GM21723 (cell line): ENCODE measurements at regions not wholly inside any gene's neighbourhood (a gene's known extent, or its start where the extent isn't known, plus 50 kb on each side); places are given as distances from the start of the nearest gene placed in this dataset.

Experiments
- ATAC-seq: cut with Tn5 transposase; IDR thresholded peaks from one replicate; pipeline ENCODE4 v1.9.1; 2021; ENCODE audit warnings: mild to moderate bottlenecking, moderate library complexity; ENCODE audit not compliant: unreplicated experiment

DNA sequence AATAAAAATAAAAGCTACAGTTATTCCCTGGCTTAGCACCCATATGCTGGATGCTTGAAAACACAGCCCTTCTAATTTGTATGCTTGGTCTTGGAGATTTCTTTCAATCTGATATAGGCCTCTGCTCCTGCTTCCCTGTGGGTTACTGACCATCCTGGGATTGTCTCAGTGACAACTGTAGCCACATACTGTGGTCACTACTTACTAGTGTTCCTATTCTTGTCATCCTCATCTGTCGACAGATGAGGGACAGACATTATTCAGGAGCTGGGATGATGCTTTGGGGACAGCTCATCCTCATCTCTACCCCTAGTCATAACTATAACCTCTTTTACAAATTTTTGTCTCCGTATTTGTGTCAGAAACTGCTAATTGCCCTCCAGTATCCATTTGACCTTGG, 388.9 kb upstream of the MAP3K7 start:
- no peak for ATAC-seq

DNA sequence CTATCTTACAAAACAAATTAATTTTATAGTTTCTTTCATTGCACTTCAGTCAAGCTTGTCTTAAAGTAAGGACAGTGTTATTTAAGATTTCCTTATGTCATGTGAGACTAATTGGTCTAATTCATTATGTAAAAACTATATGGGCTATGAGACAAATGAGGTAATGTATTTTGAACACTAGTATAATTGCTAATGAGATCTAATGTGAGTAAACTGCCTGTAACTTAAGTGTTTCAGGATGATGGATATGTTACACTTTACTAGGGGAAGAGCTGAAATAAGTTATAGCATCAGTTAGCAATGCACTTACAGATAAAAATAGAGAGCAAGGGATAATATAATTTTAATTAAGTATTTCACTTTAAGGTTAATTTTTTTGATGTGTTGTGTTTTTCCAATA, 386.3 kb upstream of the MAP3K7 start:
- no peak for ATAC-seq

- no peak for ATAC-seq
Observed at GRCh38 chr6:90970672-90971071, 383.8 kb upstream of the MAP3K7 start.

DNA sequence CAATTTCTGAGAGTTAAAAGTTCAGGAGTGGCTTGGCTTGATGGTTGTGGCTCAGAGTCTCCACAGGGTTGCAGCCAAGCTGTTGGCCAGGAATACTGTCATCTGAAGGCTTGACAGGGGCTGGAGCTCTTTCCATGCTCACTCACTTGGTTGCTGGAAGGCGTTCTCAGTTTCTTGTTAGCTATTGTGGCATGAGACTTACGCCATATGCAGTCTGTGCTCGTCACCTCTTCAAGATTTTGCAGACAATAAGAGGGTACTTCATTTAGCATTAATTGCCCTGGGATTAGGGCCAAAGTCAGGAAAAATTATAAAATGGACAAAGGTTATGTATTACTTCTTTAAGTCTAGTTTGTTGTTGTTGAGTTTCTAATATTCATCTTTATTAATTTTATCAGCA, 380.6 kb upstream of the MAP3K7 start:
- no peak for ATAC-seq

GRCh38 chr6:90960324-90960723, 373.5 kb upstream of the MAP3K7 start:
- ATAC-seq = no peak

DNA sequence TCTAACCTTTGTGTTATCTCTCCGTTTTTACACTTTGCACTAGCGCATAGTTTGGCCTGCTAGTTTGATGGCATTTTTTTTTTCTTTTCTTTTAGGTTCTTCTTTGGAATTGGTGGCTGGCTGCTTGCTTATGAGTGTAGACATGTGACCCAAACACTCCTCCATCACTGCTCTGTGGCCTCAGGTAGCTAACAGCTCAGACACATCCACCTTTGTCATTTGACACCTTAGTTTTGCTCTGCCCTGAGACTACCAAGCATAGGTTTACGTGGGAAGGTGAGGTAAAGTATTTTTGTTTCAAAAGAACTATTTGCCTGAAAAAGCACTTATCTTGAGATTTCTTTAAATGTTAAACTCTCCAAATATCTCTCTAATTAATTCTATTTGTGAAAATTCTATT, 368.4 kb upstream of the MAP3K7 start:
- ATAC-seq = no peak

DNA sequence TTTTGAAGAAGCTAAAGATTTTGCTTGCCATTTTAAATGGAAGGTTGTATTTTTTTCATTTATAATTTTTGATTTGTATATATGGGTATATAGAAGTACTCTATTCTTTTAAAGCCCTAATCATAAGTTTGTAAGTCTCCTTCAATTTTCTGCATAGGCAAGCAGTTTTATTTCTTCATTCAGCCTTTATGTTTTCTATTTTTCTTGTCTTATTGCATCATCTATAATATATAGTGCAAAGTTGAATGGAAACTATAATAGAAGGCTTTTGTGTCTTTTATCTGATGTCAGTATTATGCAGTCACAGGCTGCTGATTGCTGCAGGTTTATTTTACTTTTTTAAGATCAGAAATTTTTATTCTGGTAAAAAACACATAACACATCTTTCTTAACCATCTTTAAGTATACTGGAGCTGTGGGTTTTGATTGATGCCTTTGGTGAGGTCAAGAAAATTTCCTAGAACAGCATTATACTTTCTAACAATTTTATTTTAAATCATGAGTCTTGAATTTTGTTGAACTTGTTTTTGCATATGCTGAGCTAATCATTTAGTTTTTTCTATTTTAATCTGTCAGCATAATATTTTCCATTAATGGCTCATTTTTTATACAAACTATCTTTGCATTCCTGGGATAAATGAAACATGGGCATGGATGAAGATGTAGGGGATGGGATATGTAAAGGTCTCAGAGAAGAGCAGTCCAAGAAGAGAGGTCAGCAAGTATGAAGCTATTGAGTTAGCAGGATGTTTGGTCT, 366.7 kb upstream of the MAP3K7 start:
- no peak for ATAC-seq

DNA sequence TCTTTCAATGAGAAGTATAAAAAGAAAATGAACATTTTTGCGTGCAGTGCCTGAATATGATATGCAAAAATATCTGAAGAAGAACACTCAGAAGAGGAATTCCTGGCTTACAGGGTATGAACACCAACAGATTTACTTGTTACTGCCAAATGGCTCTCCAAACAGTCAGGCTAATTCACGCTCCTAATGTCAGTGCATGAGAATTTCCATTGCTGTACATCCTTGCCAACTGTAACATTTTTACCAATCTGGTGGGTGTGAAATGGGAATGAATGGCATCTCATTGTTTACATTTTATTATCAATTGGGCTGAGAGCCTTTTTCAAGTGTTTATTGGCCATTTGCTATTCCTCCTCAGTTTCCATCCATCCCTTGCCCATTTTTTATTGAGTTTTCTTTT, 365.3 kb upstream of the MAP3K7 start:
- ATAC-seq = no peak

DNA sequence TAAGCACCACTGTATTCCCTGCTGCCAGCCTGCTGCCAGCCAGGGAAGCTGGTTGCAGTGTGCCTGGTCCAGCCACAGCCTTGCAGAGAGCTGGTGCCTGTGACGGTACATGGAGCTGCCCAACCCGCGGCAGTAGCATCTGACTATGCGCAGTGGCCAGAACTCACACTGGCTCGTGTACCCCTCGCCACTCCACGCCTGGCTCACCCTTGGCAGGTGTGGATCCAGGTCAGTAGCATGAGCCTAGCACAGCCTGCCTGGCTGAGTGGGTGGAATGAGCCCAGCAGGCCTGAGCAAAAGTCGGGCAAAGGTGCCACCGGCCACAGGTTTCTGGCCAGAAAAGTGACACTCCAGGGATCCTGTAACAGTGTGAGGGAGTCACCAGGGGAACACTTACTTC, 361.7 kb upstream of the MAP3K7 start:
- no peak for ATAC-seq

- ATAC-seq = no peak
Observed at GRCh38 chr6:90947184-90948064, 360.6 kb upstream of the MAP3K7 start.

DNA sequence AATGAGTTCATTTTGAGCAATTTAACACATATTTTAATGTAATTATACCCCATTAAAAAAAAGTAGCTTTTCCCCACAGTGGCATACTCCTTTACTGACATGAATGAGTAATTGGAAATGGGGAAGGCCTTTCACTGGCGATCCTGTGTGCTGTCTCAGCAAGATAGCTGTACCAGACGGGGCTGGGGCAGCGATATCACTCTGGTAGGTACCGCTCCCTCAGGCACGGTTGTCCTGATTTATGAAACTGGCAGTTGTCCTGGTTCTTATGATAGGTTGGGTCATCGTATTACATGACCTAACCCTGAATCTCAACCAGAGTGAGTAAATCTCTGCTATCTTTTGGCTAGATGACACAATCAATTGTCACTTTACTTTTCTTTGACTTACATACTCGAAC, 355.0 kb upstream of the MAP3K7 start:
- ATAC-seq = no peak

- ATAC-seq = peak; percentile 96
Observed at GRCh38 chr6:90940812-90941481, 354.1 kb upstream of the MAP3K7 start.

DNA sequence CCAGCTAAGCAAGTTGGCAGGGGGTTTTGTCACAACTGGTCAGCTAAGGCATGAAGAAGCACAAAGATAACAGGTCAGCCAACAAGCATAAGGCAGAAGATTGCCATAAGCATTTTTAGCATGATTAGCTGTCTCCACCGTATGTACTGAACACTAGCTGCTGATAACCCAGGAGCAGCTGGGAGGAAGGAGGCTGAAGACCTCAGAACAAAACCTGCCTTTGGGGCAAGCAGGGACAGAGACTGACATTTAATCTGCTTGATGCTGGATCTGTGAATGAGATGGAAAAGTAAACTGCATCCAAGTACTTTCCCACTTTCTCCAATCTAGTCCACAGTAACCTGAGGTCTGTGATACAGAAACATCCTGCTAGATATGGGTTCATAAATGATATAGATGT, 353.0 kb upstream of the MAP3K7 start:
- no peak for ATAC-seq

DNA sequence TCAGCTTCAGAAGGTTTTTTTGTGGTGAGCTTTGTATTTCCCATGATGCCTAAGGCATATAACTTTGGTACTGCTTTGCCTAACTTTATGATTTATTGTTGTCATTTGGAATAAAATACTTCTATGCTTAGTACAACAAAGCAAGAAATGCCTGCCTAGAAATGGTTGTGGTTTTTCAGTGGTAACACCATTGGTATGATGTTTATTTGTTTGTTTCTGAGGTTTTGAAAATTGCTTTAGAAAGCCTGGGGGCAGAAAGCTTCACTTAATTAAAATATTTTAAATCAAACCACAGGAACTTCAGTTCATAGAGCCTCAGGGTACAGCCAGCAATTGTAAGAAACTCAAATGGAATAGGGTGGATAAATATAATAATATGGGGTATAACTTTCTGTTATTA, 351.2 kb upstream of the MAP3K7 start:
- no peak for ATAC-seq

DNA sequence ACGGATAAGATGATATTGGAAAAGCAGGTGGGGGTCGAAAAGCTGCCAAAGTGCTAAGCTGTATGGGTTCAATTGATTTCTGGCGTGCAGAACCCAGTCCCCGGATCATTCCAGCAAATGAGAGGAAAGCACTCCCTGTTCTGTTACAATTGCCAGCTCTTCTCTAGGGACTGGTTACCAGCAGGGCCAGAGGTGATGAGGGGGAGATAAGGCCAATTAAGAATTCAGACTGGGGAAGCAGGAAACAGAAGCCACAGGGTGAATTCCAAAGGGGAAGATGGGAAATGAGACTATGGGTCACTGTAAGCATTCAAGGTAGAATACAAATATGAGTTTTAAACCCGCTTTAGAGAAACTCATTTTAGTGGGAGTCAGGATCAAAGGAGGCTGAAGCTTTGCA, 349.4 kb upstream of the MAP3K7 start:
- no peak for ATAC-seq

- ATAC-seq = no peak
Observed at GRCh38 chr6:90934966-90935365, 348.1 kb upstream of the MAP3K7 start.

DNA sequence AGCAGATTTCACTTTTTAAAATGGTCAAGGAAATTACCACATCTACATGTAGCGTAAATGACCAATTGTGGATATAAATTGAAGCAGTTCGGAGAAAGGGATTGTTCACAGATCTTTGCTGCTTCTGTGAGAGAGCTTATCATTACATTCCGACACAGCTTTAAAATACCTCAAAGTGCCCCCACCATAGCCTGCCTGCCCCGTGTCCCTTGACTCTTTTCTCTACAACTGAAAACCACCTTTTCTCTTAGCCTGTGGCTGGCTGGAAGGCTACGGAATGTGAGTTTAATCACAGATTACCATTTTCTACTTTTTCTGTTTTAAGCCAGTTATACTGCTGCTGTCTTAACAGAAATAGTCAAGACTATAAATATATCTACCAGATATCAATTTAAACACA, 347.2 kb upstream of the MAP3K7 start:
- ATAC-seq = no peak

DNA sequence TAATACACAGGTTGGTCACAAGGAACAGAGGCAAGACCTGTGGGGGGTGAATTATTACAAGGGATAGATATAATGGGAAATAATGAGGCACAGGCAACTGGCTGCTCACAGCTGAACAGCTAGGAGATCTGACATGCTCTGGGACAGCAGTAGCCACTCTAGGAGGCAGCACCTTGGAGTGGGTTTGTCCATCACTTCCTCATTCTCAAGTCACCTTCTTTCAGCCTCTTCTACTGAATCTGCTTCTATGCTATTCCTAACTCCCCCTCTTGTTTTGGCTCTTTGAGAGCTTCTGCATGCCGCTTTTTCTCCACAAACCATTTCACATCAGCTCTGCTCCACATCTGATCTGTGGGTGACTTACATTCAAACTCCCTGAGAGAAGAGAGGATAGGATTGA, 345.5 kb upstream of the MAP3K7 start:
- no peak for ATAC-seq

- no peak for ATAC-seq
Observed at GRCh38 chr6:90928051-90928450, 341.2 kb upstream of the MAP3K7 start.

GRCh38 chr6:90925726-90926125, 338.9 kb upstream of the MAP3K7 start:
- no peak for ATAC-seq

- no peak for ATAC-seq
Observed at GRCh38 chr6:90922325-90922724, 335.5 kb upstream of the MAP3K7 start.

DNA sequence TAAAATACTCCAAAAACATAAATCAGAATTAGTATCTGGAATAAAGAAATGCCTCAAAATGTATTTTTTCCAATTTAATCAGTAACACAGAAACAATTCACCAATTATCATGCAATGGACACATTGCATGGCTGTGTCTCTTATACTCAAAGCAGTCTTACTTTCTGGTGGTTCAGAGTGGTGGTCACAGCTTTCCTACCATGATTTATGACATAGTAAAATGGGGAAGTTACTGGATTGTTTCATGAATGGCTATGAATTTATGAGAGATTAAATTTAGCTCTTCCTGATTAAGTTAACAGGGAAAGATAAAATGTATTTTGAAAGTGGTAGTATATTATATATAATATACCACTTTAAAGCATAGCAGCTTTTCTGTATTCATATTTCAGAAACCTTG, 331.5 kb upstream of the MAP3K7 start:
- no peak for ATAC-seq
